ENCODE measurements at regions not wholly inside any gene's neighbourhood (a gene's known extent, or its start where the extent isn't known, plus 50 kb on each side); places are given as distances from the start of the nearest gene placed in this dataset.
"Not testable (repeated sequence)": the region's sequence is repeated elsewhere in the genome, so short reads cannot be mapped to it uniquely, and the experiment has no call there.

GRCh38 chr12:61254225-61254624 is 1006.0 kb upstream of the USP15 start:
- Histone ChIP-seq H3K27me3 (ENCODE audit: control insufficient read depth, insufficient read depth, low read length) (no peaks in the 10 kb centered on the region), H3K4me1 (ENCODE audit: control insufficient read depth, insufficient read depth, low read length) (no peaks in the 10 kb centered on the region), H3K36me3 (ENCODE audit: control insufficient read depth, insufficient read depth, low read length) (no peaks in the 10 kb centered on the region), H3K4me3 (ENCODE audit: low read length) (no peak overlapping the region), H3K27ac (ENCODE audit: low read length) (no peak overlapping the region), H3K9me3 (ENCODE audit: control insufficient read depth, insufficient read depth, low read length) (no peaks in the 10 kb centered on the region)
- WGBS (ENCODE audit: insufficient coverage, insufficient read length), result no CpG with 5 or more reads among the region's 3 CpGs
- DNase-seq (ENCODE audit: low read depth, low spot score), result no peak

- H3K9me3 ChIP-seq (ENCODE audit: control insufficient read depth, insufficient read depth, low read length); H3K27ac ChIP-seq (ENCODE audit: low read length); H3K4me3 ChIP-seq (ENCODE audit: low read length); H3K27me3 ChIP-seq (ENCODE audit: control insufficient read depth, insufficient read depth, low read length); H3K36me3 ChIP-seq (ENCODE audit: control insufficient read depth, insufficient read depth, low read length); DNase-seq (ENCODE audit: low read depth, low spot score); H3K4me1 ChIP-seq (ENCODE audit: control insufficient read depth, insufficient read depth, low read length): not testable (repeated sequence)
Observed at GRCh38 chr12:61264294-61264693, 995.9 kb upstream of the USP15 start.

- no CpG with 5 or more reads among the region's 1 CpG for WGBS (ENCODE audit: insufficient coverage, insufficient read length)
- Histone ChIP-seq H3K4me3 (ENCODE audit: low read length) (no peak overlapping the region), H3K9me3 (ENCODE audit: control insufficient read depth, insufficient read depth, low read length) (no peaks in the 10 kb centered on the region), H3K4me1 (ENCODE audit: control insufficient read depth, insufficient read depth, low read length) (no peaks in the 10 kb centered on the region), H3K27ac (ENCODE audit: low read length) (no peak overlapping the region), H3K36me3 (ENCODE audit: control insufficient read depth, insufficient read depth, low read length) (no peaks in the 10 kb centered on the region), H3K27me3 (ENCODE audit: control insufficient read depth, insufficient read depth, low read length) (no peaks in the 10 kb centered on the region)
- DNase-seq (ENCODE audit: low read depth, low spot score), result no peak
Observed at GRCh38 chr12:61267474-61267873, 992.7 kb upstream of the USP15 start.

GRCh38 chr12:61272441-61272840 is 987.8 kb upstream of the USP15 start:
- Histone ChIP-seq H3K4me3 (ENCODE audit: low read length) (no peak overlapping the region), H3K27ac (ENCODE audit: low read length) (no peak overlapping the region), H3K27me3 (ENCODE audit: control insufficient read depth, insufficient read depth, low read length) (no peaks in the 10 kb centered on the region), H3K36me3 (ENCODE audit: control insufficient read depth, insufficient read depth, low read length) (no peaks in the 10 kb centered on the region), H3K9me3 (ENCODE audit: control insufficient read depth, insufficient read depth, low read length) (no peaks in the 10 kb centered on the region), H3K4me1 (ENCODE audit: control insufficient read depth, insufficient read depth, low read length) (no peaks in the 10 kb centered on the region)
- no peak for DNase-seq (ENCODE audit: low read depth, low spot score)

GRCh38 chr12:61282790-61283575 is 977.2 kb upstream of the USP15 start:
- WGBS (ENCODE audit: insufficient coverage, insufficient read length), result no CpG with 5 or more reads among the region's 3 CpGs
- Histone ChIP-seq H3K27me3 (ENCODE audit: control insufficient read depth, insufficient read depth, low read length) (no peaks in the 10 kb centered on the region), H3K27ac (ENCODE audit: low read length) (no peak overlapping the region), H3K36me3 (ENCODE audit: control insufficient read depth, insufficient read depth, low read length) (no peaks in the 10 kb centered on the region), H3K4me1 (ENCODE audit: control insufficient read depth, insufficient read depth, low read length) (no peaks in the 10 kb centered on the region), H3K4me3 (ENCODE audit: low read length) (no peak overlapping the region), H3K9me3 (ENCODE audit: control insufficient read depth, insufficient read depth, low read length) (peaks cover 2% of the 10 kb centered on the region; the same call in 1 of the 2 replicates)
- no peak for DNase-seq (ENCODE audit: low read depth, low spot score)

GRCh38 chr12:61290473-61290872 is 969.7 kb upstream of the USP15 start:
- no CpG with 5 or more reads among the region's 2 CpGs for WGBS (ENCODE audit: insufficient coverage, insufficient read length)

GRCh38 chr12:61291647-61292046 is 968.6 kb upstream of the USP15 start:
- DNase-seq (ENCODE audit: low read depth, low spot score), result no peak
- Histone ChIP-seq H3K4me3 (ENCODE audit: low read length) (no peak overlapping the region), H3K36me3 (ENCODE audit: control insufficient read depth, insufficient read depth, low read length) (no peaks in the 10 kb centered on the region), H3K27ac (ENCODE audit: low read length) (no peak overlapping the region), H3K9me3 (ENCODE audit: control insufficient read depth, insufficient read depth, low read length) (peaks cover 2% of the 10 kb centered on the region; the same call in 1 of the 2 replicates), H3K27me3 (ENCODE audit: control insufficient read depth, insufficient read depth, low read length) (no peaks in the 10 kb centered on the region), H3K4me1 (ENCODE audit: control insufficient read depth, insufficient read depth, low read length) (no peaks in the 10 kb centered on the region)
- no CpG with 5 or more reads among the region's 2 CpGs for WGBS (ENCODE audit: insufficient coverage, insufficient read length)

More at GRCh38 chr12:61290473-61290872, 969.7 kb upstream of the USP15 start:
- Histone ChIP-seq H3K27ac (ENCODE audit: low read length) (no peak overlapping the region), H3K4me3 (ENCODE audit: low read length) (no peak overlapping the region), H3K27me3 (ENCODE audit: control insufficient read depth, insufficient read depth, low read length) (no peaks in the 10 kb centered on the region), H3K9me3 (ENCODE audit: control insufficient read depth, insufficient read depth, low read length) (peaks cover 2% of the 10 kb centered on the region; the same call in 1 of the 2 replicates), H3K4me1 (ENCODE audit: control insufficient read depth, insufficient read depth, low read length) (no peaks in the 10 kb centered on the region), H3K36me3 (ENCODE audit: control insufficient read depth, insufficient read depth, low read length) (no peaks in the 10 kb centered on the region)
- DNase-seq (ENCODE audit: low read depth, low spot score), result no peak

- DNase-seq (ENCODE audit: low read depth, low spot score); H3K4me3 ChIP-seq (ENCODE audit: low read length); H3K36me3 ChIP-seq (ENCODE audit: control insufficient read depth, insufficient read depth, low read length); H3K9me3 ChIP-seq (ENCODE audit: control insufficient read depth, insufficient read depth, low read length); H3K27me3 ChIP-seq (ENCODE audit: control insufficient read depth, insufficient read depth, low read length); H3K4me1 ChIP-seq (ENCODE audit: control insufficient read depth, insufficient read depth, low read length); H3K27ac ChIP-seq (ENCODE audit: low read length): not testable (repeated sequence)
- no CpG with 5 or more reads among the region's 13 CpGs for WGBS (ENCODE audit: insufficient coverage, insufficient read length)
Observed at GRCh38 chr12:61294011-61294410, 966.2 kb upstream of the USP15 start.

- H3K4me3 ChIP-seq (ENCODE audit: low read length), result no peak overlapping the region
- no peaks in the 10 kb centered on the region for H3K27me3 ChIP-seq (ENCODE audit: control insufficient read depth, insufficient read depth, low read length)
- H3K9me3 ChIP-seq (ENCODE audit: control insufficient read depth, insufficient read depth, low read length), result no peaks in the 10 kb centered on the region
- H3K36me3 ChIP-seq (ENCODE audit: control insufficient read depth, insufficient read depth, low read length), result no peaks in the 10 kb centered on the region
- no peak overlapping the region for H3K27ac ChIP-seq (ENCODE audit: low read length)
- H3K4me1 ChIP-seq (ENCODE audit: control insufficient read depth, insufficient read depth, low read length), result no peaks in the 10 kb centered on the region
- no peak for DNase-seq (ENCODE audit: low read depth, low spot score)
- WGBS (ENCODE audit: insufficient coverage, insufficient read length), result no CpG with 5 or more reads among the region's 2 CpGs
Observed at GRCh38 chr12:61301817-61302216, 958.4 kb upstream of the USP15 start.

GRCh38 chr12:61302282-61302681 is 957.9 kb upstream of the USP15 start:
- H3K27ac ChIP-seq (ENCODE audit: low read length), result no peak overlapping the region
- no peaks in the 10 kb centered on the region for H3K27me3 ChIP-seq (ENCODE audit: control insufficient read depth, insufficient read depth, low read length)
- no CpG with 5 or more reads among the region's 4 CpGs for WGBS (ENCODE audit: insufficient coverage, insufficient read length)
- no peaks in the 10 kb centered on the region for H3K9me3 ChIP-seq (ENCODE audit: control insufficient read depth, insufficient read depth, low read length)
- H3K4me1 ChIP-seq (ENCODE audit: control insufficient read depth, insufficient read depth, low read length), result no peaks in the 10 kb centered on the region
- no peak for DNase-seq (ENCODE audit: low read depth, low spot score)
- no peak overlapping the region for H3K4me3 ChIP-seq (ENCODE audit: low read length)
- no peaks in the 10 kb centered on the region for H3K36me3 ChIP-seq (ENCODE audit: control insufficient read depth, insufficient read depth, low read length)

GRCh38 chr12:61308220-61308619 is 952.0 kb upstream of the USP15 start:
- H3K4me1 ChIP-seq (ENCODE audit: control insufficient read depth, insufficient read depth, low read length), result no peaks in the 10 kb centered on the region
- H3K27me3 ChIP-seq (ENCODE audit: control insufficient read depth, insufficient read depth, low read length), result no peaks in the 10 kb centered on the region
- H3K27ac ChIP-seq (ENCODE audit: low read length), result no peak overlapping the region
- DNase-seq (ENCODE audit: low read depth, low spot score), result no peak
- no peaks in the 10 kb centered on the region for H3K36me3 ChIP-seq (ENCODE audit: control insufficient read depth, insufficient read depth, low read length)
- H3K4me3 ChIP-seq (ENCODE audit: low read length), result no peak overlapping the region
- WGBS (ENCODE audit: insufficient coverage, insufficient read length), result no CpG with 5 or more reads among the region's 2 CpGs
- H3K9me3 ChIP-seq (ENCODE audit: control insufficient read depth, insufficient read depth, low read length), result no peaks in the 10 kb centered on the region
